ENCODE measurements at regions not wholly inside any gene's neighbourhood (a gene's known extent, or its start where the extent isn't known, plus 50 kb on each side); places are given as distances from the start of the nearest gene placed in this dataset.
"Not testable (repeated sequence)": the region's sequence is repeated elsewhere in the genome, so short reads cannot be mapped to it uniquely, and the experiment has no call there.

DNA sequence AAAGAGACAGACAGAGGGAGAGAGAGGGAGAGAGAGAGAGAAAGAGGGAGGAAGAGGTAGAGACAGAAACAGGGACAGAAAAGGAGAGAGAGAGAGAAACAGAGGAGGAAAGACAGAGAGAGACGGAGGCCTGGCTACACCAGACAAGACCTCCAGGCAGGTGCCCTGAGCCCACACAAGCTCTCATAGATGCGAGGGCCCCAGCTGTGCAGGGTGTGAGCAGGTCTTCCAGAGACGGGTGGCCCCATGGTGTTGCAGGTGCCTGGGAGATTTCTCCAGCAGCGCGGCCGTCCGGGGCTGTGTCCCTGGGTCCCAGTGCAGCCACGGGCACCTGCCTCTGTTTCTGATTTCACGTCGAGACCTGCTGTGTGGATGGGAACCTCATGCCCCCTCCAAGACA, 253.0 kb downstream of the SHOX start:
- in situ Hi-C loops (cut with HindIII; ENCODE audit: low pct_unique_long_range_greater_than_20kb, low sequenced_read_pairs) = no loop called here
- no peak for DNase-seq (ENCODE audit: low read depth)

- in situ Hi-C loops (cut with HindIII; ENCODE audit: low pct_unique_long_range_greater_than_20kb, low sequenced_read_pairs); DNase-seq (ENCODE audit: low read depth): not testable (repeated sequence)
These were observed 249.4 kb downstream of the SHOX start for GRCh38 chrX:879756-880698.

- no peak for DNase-seq (ENCODE audit: low read depth)
- in situ Hi-C loops (cut with HindIII; ENCODE audit: low pct_unique_long_range_greater_than_20kb, low sequenced_read_pairs) = no loop called here
These were observed 243.5 kb downstream of the SHOX start for GRCh38 chrX:874061-874460.

GRCh38 chrX:873016-873415, 242.4 kb downstream of the SHOX start:
- no peak for DNase-seq (ENCODE audit: low read depth)
- in situ Hi-C loops (cut with HindIII; ENCODE audit: low pct_unique_long_range_greater_than_20kb, low sequenced_read_pairs) = no loop called here

DNA sequence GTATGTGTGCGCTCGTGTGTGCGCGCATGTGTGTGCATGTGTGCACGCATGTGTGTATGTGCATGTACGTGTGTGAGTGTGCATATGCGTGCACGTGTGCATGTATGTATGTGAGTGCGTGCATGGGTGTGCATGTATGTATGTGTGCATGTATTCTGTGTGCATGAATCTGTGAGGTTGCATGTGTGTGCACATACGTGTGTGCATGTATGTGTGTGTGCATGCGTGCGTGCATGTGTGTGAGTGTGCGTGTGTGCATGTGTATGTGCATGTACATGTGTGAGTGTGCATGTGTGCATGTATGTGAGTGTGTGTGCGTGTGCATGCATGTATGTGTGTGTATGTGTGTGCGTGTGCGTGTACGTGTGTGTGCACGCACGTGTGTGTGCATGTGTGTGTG, 241.5 kb downstream of the SHOX start:
- in situ Hi-C loops (cut with HindIII; ENCODE audit: low pct_unique_long_range_greater_than_20kb, low sequenced_read_pairs) = no loop called here
- no peak for DNase-seq (ENCODE audit: low read depth)

DNA sequence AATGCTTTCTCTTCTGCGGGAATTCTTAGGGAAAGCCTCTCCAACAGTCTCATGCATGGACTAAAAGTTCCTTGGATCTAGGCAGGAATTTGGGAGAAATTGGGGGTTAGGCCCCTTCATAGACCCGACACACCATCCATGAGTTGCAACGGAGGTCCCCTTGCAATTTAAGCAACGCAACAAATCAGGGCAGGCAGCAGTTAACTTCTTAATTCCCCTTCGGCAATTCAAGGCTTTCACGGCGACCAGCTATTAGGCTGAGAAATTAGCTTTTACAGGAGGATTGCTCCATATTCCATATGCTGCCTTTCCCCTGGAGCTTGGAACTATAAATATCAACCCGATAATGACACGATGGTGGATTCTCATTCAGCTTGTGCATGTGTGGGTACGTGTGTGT, 241.0 kb downstream of the SHOX start:
- in situ Hi-C loops (cut with HindIII; ENCODE audit: low pct_unique_long_range_greater_than_20kb, low sequenced_read_pairs) = no loop called here
- no peak for DNase-seq (ENCODE audit: low read depth)

DNA sequence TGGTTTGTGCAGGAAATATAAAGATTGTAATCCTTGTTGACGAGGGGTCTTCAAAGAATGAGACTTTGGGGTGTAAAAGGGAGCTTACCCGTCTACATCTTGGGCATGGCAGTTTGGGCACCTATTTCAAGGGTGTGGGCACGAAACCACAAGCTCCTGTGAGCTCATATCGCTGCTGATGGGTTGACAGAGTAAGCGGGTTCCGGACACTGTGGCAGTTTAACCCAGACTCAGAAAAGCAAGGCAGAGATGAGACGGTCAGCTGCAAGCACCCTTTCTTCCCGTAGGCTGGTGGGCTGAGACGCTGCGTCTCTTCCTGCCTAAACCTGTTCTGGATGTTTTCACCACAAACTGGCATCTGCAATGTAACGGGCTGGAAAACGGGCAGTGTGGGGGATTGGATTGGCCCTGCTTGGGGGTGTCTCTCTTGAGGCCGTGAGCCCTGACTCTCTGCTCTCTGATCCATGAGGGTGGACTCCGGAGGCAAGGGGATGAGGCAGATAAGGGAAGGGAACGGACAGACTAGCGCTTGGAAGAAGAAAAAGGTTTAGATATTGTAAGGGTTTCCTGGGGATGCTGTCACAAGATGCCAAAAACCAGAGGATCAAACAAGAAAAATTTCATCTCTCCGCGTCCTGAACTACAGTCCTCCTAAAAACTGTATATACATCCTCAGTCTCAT, 237.5 kb downstream of the SHOX start:
- no peak for DNase-seq (ENCODE audit: low read depth)
- in situ Hi-C loops (cut with HindIII; ENCODE audit: low pct_unique_long_range_greater_than_20kb, low sequenced_read_pairs) = no loop called here

GRCh38 chrX:867502-867901, 236.9 kb downstream of the SHOX start:
- no peak for DNase-seq (ENCODE audit: low read depth)
- in situ Hi-C loops (cut with HindIII; ENCODE audit: low pct_unique_long_range_greater_than_20kb, low sequenced_read_pairs) = no loop called here

- in situ Hi-C loops (cut with HindIII; ENCODE audit: low pct_unique_long_range_greater_than_20kb, low sequenced_read_pairs) = no loop called here
- DNase-seq (ENCODE audit: low read depth) = no peak
These were observed 235.9 kb downstream of the SHOX start for GRCh38 chrX:866441-866990.

GRCh38 chrX:865422-865821, 234.8 kb downstream of the SHOX start:
- in situ Hi-C loops (cut with HindIII; ENCODE audit: low pct_unique_long_range_greater_than_20kb, low sequenced_read_pairs) = no loop called here
- DNase-seq (ENCODE audit: low read depth) = no peak

- in situ Hi-C loops (cut with HindIII; ENCODE audit: low pct_unique_long_range_greater_than_20kb, low sequenced_read_pairs) = no loop called here
- DNase-seq (ENCODE audit: low read depth) = no peak
These were observed 231.3 kb downstream of the SHOX start for GRCh38 chrX:861921-862320.

GRCh38 chrX:861340-861890, 230.8 kb downstream of the SHOX start:
- in situ Hi-C loops (cut with HindIII; ENCODE audit: low pct_unique_long_range_greater_than_20kb, low sequenced_read_pairs) = no loop called here
- DNase-seq (ENCODE audit: low read depth) = no peak

- DNase-seq (ENCODE audit: low read depth) = no peak
- in situ Hi-C loops (cut with HindIII; ENCODE audit: low pct_unique_long_range_greater_than_20kb, low sequenced_read_pairs) = no loop called here
These were observed 228.7 kb downstream of the SHOX start for GRCh38 chrX:859329-859728.

- DNase-seq (ENCODE audit: low read depth) = no peak
- in situ Hi-C loops (cut with HindIII; ENCODE audit: low pct_unique_long_range_greater_than_20kb, low sequenced_read_pairs) = no loop called here
These were observed 228.0 kb downstream of the SHOX start for GRCh38 chrX:858542-859078.

DNA sequence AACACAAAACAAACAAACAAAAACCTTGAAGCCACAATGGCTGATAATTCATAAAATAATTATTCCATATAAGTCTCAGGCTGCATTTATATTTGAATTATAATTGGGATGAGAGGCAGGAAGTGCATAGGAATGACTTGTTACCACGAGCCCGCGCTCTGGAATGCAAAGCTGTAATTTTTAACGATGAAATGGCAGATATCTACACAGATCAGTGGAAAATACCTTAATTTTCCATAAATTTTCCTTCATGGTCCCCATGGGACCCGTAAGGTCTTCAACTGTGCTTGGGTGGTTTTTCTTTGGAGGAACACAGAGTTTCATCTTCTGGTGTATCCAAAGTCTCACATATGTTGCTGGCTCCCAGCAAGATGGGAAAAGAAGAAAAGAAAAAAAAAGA, 226.8 kb downstream of the SHOX start:
- no peak for DNase-seq (ENCODE audit: low read depth)
- in situ Hi-C loops (cut with HindIII; ENCODE audit: low pct_unique_long_range_greater_than_20kb, low sequenced_read_pairs) = no loop called here

DNA sequence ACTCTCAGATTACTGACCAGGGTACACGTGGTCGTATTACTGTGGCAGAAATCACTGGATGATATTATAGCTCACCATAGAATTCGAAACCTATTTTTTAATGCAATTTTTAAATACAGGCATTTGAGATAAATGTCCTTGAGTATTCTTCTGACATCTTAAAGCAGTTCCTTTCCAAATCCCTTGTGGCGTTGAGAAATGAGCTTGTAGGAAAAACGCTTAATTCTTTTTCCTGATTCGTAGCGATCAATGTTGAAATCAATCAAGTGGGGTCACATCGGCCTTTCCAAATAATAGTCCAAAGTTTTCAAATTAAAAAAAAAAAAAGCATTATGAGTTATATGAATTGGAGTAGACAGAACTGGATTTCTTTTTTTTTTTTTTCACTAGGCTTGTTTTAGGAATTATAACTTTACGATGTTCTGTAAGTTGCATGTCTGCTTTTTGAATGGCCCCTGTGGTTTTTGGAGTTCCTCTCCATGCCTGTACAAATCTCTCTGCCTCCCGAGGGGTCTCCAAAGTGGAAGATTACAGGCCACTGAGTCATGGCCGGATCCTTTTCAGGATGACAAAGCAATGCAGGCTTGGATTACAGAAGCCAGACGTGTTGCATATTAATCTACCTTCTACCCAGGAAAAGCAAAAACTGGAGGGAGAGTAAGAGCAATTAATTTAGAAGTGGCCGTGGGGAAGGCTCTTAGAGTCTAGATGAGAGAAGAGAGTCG, 226.1 kb downstream of the SHOX start:
- in situ Hi-C loops (cut with HindIII; ENCODE audit: low pct_unique_long_range_greater_than_20kb, low sequenced_read_pairs) = no loop called here
- DNase-seq (ENCODE audit: low read depth) = no peak

DNA sequence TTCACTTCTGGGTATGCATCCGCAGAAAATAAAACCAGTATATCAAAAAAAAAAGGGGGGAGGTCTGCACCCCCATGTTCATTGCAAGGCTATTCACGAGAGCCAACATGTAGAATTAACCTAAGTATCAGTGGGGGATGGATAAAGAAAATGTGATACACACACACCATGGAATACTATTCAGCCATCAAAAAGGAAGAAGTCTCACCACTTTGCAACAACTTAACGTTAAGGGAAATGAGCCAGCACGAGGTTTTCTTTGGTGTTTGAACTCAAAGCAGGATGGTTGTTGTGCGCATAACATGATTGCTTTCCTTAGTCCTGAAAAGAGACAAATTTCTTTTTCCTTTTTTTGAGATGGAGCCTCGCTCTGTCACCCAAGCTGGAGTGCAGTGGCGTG, 222.7 kb downstream of the SHOX start:
- no peak for DNase-seq (ENCODE audit: low read depth)
- in situ Hi-C loops (cut with HindIII; ENCODE audit: low pct_unique_long_range_greater_than_20kb, low sequenced_read_pairs) = no loop called here

DNA sequence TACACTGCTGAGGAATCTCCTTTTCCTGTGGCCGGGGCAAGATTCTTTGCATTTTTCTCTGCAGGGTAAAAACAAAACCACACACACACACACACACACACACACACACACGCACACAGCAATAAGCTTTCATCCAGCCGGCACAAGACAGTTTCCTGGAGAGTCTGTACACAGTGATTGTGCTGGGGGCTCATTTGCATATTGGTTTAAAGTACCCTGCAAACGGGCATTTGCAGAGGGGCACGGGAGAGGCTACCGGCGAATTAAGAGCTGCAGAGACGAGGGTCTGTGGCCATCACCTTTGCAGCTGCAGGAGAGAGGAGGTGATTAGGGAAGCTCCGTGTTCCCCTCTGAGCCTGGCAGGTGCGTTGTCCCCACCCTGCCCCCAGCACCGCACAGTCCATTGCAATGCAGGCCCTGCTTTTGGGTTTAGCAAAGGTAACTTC, 219.9 kb downstream of the SHOX start:
- in situ Hi-C loops (cut with HindIII; ENCODE audit: low pct_unique_long_range_greater_than_20kb, low sequenced_read_pairs) = no loop called here

More for the DNA sequence above, 219.9 kb downstream of the SHOX start:
- no peak for DNase-seq (ENCODE audit: low read depth)

Data from Caki2 (cell line).